HG02938 (cell line): ENCODE measurements at regions not wholly inside any gene's neighbourhood (a gene's known extent, or its start where the extent isn't known, plus 50 kb on each side); places are given as distances from the start of the nearest gene placed in this dataset.
"Not testable (repeated sequence)": the region's sequence is repeated elsewhere in the genome, so short reads cannot be mapped to it uniquely, and the experiment has no call there.

Source experiments
- ATAC-seq: cut with Tn5 transposase; IDR thresholded peaks from one replicate; pipeline ENCODE4 v1.9.1; 2021; ENCODE audit warnings: mild to moderate bottlenecking, moderate library complexity; ENCODE audit not compliant: unreplicated experiment

DNA sequence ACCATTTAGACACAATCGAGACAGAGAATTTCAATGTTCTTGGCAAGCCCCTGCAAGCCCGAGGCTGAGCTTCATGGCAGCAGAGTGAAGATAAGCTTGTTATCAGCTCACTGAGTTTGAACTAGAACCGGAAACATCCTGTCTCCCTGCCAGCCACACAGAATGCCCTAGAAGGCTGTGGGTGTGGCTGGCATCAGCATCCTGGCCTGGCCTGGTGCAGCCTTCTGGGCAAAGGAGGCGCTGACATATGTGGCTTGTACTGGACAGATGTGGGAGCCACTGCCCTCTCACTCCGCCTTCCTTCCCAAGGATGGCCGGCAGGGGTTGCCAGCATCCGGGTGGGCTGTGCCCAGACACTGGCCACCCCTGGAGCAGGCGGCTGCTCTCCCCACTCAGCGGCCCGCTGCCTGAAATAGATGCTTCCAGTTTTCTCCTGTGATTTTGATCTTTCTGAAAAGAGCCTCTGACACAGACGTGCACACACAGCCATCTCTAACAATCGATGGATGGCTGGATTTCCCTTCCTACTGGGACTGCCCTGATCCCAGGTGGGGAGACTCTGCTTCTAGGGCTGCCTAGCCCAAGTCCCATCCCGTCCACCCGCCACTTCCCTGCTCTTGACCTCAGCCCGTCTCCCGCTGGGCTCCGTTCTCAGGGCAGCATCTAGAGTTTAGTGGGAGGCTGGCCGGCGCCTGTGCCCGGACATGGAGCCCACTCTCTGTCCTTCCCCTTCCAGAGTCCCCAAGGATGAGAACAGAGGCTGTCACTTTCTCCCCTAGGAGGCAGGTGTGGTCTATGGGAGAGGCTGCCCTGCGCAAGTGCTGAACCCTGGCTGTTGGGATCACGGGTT, 149.7 kb downstream of the CTTN start:
- no peak for ATAC-seq

DNA sequence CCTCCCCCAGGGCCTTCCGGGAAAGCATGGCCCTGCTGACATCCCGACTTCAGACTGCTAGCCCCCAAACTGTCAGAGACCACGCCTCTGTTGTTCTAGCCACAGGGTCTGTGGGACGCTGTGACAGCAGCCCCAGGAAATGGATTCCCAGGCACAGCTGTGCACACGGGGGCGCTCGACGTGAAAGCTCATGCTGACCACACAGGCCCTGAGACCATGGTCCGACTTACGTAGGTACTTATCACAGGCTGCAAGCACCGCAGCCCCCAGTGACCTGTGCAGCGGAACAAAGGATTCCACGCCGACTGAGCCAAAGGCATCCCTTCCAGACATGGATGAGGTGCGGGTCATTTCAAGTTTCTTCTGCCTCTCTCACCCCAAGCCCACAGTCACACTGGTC, 150.6 kb downstream of the CTTN start:
- no peak for ATAC-seq

DNA sequence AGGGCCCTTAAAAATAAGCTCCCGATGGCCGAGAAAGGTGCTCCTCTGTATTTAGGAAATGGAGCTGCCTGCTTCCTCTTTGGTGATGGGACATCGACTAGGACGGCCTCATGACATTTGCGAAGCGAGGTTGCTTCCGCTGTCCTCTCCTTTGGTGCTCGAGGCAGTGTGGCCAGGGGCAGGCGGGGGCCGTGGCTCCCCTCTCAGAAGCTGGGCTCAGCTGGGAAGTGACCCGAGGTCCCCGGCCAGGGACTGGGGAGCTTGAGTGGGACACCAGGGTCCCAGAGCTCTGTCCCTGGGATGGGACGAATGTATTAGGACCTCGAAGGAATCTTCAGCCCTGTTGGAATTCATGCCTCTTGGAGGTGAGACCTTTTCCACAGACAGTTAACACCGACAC, 151.1 kb downstream of the CTTN start:
- no peak for ATAC-seq

DNA sequence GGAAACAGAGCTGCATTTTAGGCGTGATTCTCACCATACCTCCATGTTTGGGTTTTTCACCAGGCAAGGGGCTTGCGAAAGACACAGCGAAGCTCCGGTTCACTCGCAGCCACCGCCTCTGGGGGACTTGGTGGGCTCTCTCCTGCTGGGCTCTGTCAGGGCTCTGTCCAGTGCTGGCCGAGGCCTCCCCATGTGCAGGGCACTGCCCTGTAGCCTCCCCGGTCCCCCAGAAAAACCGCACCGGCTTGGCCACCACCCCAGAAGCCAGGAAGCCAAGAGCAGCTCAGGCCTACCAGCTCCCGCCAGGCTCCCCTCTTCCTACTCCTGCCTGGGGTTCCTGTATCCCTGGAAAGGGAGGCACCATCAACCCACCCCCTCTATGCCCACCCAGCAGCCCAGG, 151.5 kb downstream of the CTTN start:
- no peak for ATAC-seq

DNA sequence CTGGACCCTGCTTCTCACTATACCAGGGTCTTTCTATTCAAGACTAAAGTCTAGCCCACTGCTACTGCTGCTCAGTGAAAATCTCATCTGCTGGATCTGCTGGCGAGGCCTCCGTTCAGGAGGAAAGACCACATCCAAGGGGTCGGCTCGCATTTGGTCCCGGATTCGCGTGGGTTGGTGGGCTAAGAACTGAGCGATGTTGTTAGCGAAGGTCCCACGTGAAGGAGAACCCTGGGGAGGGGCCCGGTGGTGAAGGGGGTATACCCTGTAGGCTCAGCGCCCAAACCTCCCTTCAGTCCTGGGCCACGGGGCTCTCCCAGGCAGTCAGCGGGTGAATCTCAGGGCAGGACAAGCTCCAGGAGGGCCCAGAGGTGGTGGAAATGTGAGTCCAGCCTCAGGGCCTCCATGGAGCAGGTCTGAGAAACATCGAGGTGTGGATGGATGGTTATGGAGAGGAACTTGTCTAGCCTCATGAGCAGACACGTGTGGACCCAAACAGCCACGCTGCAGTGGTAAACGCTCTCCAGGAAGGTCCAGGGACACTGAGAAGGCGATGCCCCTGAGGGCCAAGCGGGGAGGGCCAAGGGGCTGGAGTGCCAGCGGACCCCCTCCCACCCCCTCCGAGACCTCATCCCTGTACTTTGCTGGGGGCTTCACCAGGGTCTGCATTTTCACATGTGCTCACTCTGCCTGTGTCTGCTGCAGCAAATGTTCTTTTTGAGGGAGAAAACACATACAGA, 152.3 kb downstream of the CTTN start:
- ATAC-seq: no peak

DNA sequence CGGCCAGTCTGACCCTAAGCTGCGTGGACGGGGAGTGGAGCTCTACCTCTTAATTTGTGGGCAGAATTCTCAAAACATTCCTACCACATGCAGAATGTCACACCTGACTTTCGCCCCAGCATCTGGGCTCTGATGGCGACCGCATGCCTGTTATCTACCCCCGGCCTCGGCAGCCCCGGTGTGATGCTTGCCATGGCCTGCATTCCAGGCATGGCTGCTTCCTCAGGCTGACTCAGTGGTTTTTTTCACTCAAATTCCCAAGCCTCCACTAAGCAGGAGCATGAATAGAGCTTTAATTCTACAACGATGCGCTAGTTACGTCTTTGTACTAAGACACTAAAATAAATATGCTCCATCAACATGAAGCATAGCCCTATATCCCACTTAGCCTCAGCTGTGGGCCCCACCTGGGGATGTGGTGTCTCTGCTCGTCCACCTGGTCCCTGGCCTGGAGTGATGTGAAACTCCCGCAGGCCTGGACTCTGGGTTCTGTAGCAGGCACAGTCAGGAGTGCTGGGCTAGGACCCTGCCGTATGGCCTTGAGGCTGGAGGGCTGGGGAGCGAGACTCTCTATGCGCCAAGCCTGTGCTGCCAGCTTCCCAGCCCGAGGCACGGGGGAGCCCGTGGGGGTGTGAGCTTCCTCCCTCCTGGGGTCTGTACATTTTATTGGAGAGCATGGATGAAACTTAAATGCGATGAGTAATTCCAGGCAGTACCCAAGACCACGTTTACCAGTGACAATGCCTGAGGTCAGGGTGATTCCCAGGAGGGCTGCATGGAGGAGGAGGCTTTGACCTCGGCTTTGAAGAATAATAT, 153.2 kb downstream of the CTTN start:
- no peak for ATAC-seq

DNA sequence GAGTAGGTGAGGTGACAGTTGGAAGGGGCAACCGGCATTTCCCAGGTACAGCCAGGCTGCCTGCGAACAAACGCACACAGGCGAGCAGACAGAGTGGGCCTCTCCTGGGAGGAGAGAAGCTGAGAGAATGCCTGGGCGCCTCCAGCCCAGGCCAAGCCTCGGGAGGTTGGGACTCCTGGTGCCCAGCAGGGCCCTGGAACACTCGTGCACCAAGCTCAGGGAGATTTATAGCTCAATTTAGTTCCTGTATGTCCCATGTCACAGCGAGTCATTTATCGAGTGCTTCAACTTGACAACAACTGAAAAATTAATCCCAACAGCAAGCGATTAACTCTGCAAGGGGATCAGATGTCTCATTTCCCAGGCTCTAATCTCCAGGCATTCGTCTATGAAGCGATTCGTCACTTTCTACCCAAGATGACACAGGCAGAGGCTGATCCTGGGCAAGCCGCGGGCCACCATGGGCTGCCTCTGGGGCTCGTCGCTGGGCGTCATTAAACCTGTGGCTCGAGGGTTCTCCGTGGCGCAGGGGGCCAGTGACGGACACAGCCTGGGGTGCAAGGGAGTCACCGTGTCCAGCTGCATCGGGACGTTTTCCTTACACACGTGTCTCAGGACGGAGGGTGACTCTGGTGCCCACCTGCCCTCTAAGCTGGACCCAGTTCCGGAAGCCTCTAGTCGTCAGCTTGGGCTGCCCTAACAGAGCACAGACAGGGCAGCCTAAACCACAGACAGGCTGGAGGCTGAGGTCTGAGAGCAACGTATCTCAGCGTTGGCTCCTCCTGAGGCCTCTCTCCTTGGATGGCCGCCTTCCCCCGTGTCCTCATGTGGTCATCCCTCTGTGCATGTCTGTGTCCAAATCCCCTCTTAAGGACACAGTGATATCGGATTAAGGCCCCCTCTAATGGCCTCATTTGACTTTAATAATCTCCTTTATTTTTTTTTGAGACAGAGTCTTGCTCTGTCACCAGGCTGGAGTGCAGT, 154.1 kb downstream of the CTTN start:
- ATAC-seq: no peak

DNA sequence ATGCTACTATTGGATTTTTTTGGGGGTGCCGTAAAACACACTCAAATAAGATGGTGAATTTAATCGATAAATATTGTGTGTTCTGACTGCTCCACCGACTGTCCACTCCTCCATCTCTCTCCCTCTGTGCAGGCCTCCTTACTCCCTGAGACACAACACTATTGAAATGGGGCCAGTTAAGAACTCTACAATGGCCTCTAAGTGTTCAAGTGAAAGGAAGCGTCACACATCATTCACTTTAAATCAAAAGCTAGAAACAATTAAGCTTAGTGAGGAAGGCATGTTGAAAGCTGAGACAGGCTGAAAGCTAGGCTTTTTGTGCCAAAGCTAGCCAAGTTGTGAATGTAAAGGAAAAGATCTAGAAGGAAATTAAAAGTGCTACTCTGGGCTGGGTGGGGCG, 156.7 kb downstream of the CTTN start:
- no peak for ATAC-seq

DNA sequence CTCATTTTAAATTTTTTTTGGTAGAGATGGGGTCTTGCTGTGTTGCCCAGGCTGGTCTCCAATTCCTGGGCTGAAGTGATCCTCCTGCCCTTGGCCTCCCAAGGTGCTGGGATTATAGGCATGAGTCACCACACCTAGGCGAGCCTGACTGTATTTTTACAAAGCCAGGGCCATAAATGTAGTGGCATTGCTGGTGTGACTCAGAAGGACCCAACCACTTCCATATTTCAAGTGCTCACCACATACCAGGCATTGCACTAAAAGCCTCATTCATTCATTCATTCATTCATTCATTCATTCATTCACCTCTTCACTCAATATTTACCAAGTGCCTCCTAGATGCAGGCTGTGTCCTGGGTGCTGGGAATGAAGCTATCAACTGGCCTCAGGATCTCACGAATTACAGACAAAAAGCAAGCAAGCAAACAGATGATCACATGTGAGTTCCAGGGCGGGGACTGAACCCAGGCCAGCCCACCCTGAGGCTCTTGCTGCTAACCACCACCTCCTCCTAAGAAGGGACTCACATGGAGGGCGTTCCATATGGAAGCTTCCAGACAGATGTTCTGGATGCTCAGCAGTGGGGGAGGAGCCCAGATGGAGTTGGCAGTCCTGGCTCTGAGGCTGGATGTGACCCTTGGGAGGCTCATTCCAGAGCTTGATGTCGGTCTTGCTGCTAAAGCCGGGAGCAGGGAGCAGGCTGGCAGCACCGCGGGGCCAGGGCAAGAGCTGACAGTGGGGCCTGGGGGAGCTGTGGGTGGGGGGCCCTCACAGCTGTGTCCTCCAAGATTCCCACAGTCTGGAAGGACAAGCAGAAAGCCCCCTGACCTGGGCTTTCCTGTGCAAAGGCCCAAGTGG, 158.8 kb downstream of the CTTN start:
- no peak for ATAC-seq

DNA sequence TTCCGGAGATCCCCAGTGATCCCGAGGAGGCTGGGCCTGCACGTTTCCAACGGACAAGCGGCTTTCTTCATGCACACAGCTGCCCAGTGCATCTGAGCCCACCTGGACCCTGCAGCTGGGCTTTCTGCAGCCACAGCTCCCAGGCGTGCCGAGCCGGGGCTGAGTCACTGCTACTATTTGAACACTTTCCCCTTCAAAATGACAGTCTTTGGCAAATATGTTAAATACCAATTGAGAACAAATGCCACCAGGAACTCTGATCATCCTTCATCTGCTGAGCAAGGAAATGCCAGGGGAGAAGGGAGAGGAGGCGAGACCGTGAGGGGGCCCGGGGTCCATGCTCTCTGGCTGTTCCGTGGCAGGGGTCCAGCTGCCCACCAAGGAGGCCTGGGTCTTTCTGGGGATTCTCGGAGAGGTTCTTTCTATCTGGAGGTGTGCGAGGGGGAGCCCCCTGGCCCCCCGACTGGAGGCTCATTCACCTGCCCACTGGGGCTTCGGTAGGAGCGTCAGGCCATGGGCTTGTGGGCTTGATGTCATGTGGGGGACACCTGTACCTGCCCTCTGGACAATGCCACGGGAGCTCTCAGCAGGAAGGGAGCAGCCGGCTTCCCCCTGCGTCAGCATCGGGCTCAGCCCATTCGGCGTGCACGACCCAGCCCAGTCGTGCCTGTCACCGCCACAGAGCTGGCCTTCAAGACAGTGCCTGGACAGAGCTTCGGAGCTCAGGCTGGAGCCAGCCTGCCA, 159.6 kb downstream of the CTTN start:
- ATAC-seq: no peak

DNA sequence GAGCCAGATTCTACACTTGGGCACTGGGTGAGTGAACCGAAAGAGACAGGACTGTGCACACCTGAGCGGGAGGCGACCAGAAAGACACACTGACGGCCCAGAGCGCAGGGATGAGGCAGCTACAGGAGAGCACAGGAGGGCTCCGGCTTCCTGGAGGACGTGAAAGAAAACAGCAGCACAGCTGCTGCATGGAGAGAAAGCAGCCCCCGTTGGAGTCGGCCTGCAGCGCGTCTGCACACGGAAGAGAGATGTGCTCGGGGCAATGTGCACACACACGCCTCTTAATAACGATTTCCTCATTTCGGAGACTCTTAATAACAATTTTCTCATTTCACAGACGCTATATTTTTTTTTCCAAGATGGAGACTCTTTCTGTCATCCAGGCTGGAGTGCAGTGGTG, 160.4 kb downstream of the CTTN start:
- no peak for ATAC-seq

DNA sequence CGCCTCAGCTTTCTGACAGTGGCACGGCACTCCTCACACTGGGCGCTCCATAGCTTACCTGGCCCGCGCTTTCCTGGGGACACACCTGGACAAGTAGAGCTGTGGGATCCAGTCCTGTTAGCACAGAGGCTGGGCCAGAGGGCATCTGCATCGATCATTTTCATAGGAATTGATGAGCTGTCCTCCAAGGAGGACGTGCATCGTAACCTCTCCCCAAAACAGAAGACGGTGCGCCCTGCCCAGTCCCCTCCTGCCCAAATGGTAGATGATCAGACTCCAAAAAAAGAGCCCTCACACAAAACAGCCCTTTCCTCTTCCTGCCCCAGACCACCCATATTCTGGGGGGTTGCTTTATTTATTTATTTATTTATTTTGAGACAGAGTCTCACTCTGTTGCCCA, 161.2 kb downstream of the CTTN start:
- no peak for ATAC-seq

DNA sequence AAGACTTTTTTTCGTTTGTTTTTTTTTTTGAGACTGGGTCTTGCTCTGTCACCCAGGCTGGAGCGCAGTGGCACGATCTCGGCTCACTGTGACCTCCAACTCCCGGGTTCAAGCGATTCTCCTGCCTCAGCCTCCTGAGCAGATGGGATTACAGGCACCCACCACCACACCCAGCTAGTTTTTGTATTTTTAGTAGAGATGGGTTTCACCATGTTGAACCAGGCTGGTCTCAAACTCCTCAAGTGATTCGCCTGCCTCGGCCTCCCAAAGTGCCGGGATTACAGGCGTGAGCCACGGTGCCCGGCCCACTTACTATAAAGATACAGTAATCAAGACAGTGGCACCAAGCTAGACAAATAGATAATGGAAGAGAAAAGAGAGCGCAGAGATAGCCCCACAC, 162.3 kb downstream of the CTTN start:
- not testable (repeated sequence) for ATAC-seq

DNA sequence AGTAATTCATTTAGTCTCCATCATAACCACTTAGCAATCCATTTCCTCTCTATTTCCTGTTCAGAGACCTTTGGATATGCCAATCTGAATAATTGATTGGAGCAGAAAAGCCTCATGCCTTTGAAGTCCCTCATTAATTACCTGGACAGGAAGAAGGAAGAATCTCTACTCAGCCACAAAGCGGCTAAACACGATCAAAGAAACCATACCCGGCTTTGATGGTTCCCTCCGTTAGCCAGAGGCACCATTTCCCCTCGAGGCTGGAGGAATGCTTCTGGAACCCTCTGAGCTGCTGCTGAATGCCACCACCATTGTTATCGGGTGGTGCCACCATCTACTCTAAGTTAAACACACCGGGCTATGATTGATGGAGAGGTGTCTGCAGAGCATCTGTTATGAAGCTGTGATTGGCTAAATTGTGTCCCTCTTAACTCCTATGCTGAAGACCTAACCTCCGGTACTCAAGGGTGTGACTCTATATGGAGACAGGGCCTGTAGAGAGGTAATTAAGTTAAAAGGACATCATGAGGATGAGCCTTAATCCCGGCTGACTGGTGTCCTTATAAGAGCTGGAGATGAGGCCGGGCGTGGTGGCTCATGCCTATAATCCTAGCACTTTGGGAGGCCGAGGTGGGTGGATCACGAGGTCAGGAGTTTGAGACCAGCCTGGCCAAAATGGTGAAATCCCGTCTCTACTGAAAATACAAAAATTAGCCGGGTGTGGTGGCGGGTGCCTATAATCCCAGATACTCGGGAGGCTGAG, 168.6 kb downstream of the CTTN start:
- ATAC-seq: no peak

DNA sequence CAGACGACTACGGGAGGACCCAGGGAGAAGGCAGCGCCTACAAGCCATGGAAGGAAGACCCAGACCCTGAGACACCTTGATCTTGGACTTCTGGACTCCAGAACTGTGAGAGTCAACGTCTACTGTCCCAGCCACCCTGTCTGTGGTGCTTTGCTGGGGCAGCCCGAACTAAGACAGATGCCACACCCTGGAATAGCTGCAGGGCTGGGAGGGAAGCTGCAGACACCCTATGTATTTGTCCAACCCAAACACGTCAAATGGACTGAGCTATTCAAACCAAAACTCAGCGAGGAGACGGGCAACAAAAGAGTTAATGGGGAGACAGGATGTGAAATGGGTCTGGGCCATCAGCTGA, 169.3 kb downstream of the CTTN start:
- no peak for ATAC-seq

DNA sequence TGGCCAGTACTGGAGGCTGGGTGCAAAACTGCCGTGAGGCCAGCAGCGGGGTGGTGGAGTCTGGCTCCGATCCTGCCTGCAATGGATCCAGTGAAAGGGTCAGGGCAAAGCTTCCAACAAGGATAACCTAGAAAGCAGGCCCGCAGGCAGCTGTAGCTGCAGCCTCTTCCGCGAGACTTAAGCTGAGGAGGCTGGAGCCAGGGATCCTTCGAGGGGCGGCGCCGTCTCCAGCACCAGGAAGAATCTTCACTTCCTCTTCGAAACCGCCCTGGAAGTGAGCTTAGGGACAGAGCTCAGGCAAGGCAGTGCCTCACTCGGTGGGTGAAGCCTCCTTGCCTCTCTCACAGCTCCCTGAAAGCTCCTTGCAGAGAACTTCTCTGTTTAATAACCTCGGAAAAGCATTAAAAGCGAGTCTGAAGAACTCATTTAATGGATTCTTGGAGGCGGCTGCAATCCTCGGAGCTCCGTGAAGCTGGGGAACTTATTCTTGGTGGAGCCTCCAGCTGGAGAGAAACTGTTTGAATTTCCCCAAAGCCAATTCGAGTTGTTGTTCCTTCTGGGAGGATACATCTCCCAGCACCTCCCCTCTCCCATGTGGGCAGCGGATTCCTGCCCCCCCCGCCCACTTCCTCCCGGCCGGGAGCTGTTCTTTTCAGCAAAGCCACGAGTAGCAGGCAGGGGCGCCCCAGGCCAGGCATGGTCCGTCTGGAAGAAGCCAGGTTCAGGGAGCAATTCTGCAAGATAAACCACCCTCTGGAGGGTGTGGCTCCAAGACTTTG, 169.9 kb downstream of the CTTN start:
- ATAC-seq: no peak
